ENCODE measurements at regions not wholly inside any gene's neighbourhood (a gene's known extent, or its start where the extent isn't known, plus 50 kb on each side); places are given as distances from the start of the nearest gene placed in this dataset.

- TF ChIP-seq POLR2AphosphoS5 (IDR thresholded peaks at IDR 0.05) = no peak
- TF ChIP-seq POLR2A (IDR thresholded peaks at IDR 0.05) = no peak
Observed at GRCh38 chr6:84500726-84501125, 263.7 kb downstream of the TBX18 start.
